A673 (cell line): ENCODE measurements at regions not wholly inside any gene's neighbourhood (a gene's known extent, or its start where the extent isn't known, plus 50 kb on each side); places are given as distances from the start of the nearest gene placed in this dataset.

ENCODE experiments used
- BruUV-seq: library from RNA; stranded (reverse); fragments of 400-500 nt; replicated peaks from 2 replicates; lab custom pipeline; 2021; lab: Mats Ljungman, UMichigan
- CTCF ChIA-PET: fragments of 300-600 bp; sonication (Branson Sonifier 250); formaldehyde crosslinking; loops from one replicate; lab custom pipeline; 2022; ENCODE audit warnings: antibody characterized with exemption; lab: Charles Lee
- POLR2A ChIA-PET: fragments of 300-600 bp; sonication (Branson Sonifier 250); formaldehyde crosslinking; loops from one replicate; lab custom pipeline; 2022; ENCODE audit warnings: antibody characterized with exemption; ENCODE audit not compliant: low non-redundant PET; lab: Charles Lee
- DNase-seq: peaks from one replicate; pipeline ENCODE4 v3.0.0-alpha.2; 2015; ENCODE audit warnings: low spot score
- H3K27ac ChIP-seq: fragments of 200-600 bp; sonication (generic); 2 replicates; pipeline ENCODE4 v1.5.1; 2016; ENCODE audit warnings: mixed run types, low read depth, mild to moderate bottlenecking, mixed read lengths, antibody characterized with exemption, low read length; ENCODE audit not compliant: poor library complexity, severe bottlenecking
- H3K27me3 ChIP-seq: fragments of 200-600 bp; sonication (generic); replicated peaks from 2 replicates; pipeline ENCODE4 v1.6.1; 2017; ENCODE audit warnings: mixed run types, low read depth, mild to moderate bottlenecking, mixed read lengths, antibody characterized with exemption, low read length; ENCODE audit not compliant: insufficient read depth, poor library complexity
- H3K36me3 ChIP-seq: fragments of 200-600 bp; sonication (generic); 2 replicates; pipeline ENCODE4 v1.6.1; 2016; ENCODE audit warnings: mixed run types, mild to moderate bottlenecking, mixed read lengths, antibody characterized with exemption, low read length; ENCODE audit not compliant: insufficient read depth, poor library complexity, severe bottlenecking
- H3K4me1 ChIP-seq: fragments of 200-600 bp; sonication (generic); 2 replicates; pipeline ENCODE4 v1.6.1; 2017; ENCODE audit warnings: mixed run types, mild to moderate bottlenecking, mixed read lengths, antibody characterized with exemption, low read length; ENCODE audit not compliant: insufficient read depth, poor library complexity, severe bottlenecking
- H3K4me3 ChIP-seq: fragments of 200-600 bp; sonication (generic); 2 replicates; pipeline ENCODE4 v1.5.1; 2016; ENCODE audit warnings: low read depth, mixed run types, mild to moderate bottlenecking, mixed read lengths, low read length; ENCODE audit not compliant: poor library complexity, severe bottlenecking
- H3K9me3 ChIP-seq: fragments of 200-600 bp; sonication (generic); 2 replicates; pipeline ENCODE4 v1.6.1; 2016; ENCODE audit warnings: mixed run types, low read depth, mild to moderate bottlenecking, mixed read lengths, antibody characterized with exemption, low read length; ENCODE audit not compliant: poor library complexity, severe bottlenecking
- EZH2 ChIP-seq: fragments of 200-600 bp; sonication (generic); IDR thresholded peaks from 2 replicates; pipeline ENCODE4 v1.6.1; 2017; ENCODE audit warnings: borderline replicate concordance, low read depth, mild to moderate bottlenecking, mixed read lengths, antibody characterized with exemption, low read length; ENCODE audit not compliant: poor library complexity, severe bottlenecking
- intact Hi-C: fragments of 100-400 bp; cut with micrococcal nuclease; formaldehyde crosslinking; loops from one replicate; pipeline ENCODE4 v1.10.0; 2022; ENCODE audit not compliant: unreplicated experiment
- TF ChIP-seq, protein P1 (sequence below): fragments of 300-800, 200-600 bp; sonication (generic); conservative IDR thresholded peaks from 2 replicates; pipeline ENCODE4 v1.5.1; 2017; ENCODE audit warnings: low read depth, mild to moderate bottlenecking, antibody characterized with exemption, low read length, moderate library complexity, mixed read lengths

DNA sequence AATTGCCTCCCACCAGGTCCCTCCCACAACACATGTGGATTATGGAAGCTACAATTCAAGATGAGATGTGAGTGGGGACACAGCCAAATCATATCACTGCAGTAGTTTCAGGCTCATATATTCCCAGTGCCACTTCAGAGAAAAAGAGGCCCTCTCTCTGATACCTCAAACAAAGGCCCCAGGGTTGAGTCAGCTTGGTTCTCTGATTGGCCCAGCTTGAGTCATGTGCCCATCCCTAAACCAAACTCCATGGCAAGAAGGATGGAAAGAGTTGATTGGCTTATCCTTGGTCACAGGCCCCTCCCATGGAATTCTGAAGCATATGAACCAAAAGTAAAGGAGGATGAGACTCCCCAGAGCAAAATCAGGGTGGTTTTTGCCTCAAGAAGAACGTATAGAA, 75.9 kb upstream of the IRX6 start:
- DNase-seq: no peak
- ChIA-PET POLR2A (no interaction called here), CTCF (no interaction called here)
- H3K9me3 ChIP-seq: no peaks in the 10 kb centered on the region
- no peaks in the 10 kb centered on the region for H3K36me3 ChIP-seq
- no peak overlapping the region for H3K4me3 ChIP-seq
- H3K27ac ChIP-seq: no peak overlapping the region
- no peaks in the 10 kb centered on the region for H3K4me1 ChIP-seq
- TF ChIP-seq, protein P1, sequence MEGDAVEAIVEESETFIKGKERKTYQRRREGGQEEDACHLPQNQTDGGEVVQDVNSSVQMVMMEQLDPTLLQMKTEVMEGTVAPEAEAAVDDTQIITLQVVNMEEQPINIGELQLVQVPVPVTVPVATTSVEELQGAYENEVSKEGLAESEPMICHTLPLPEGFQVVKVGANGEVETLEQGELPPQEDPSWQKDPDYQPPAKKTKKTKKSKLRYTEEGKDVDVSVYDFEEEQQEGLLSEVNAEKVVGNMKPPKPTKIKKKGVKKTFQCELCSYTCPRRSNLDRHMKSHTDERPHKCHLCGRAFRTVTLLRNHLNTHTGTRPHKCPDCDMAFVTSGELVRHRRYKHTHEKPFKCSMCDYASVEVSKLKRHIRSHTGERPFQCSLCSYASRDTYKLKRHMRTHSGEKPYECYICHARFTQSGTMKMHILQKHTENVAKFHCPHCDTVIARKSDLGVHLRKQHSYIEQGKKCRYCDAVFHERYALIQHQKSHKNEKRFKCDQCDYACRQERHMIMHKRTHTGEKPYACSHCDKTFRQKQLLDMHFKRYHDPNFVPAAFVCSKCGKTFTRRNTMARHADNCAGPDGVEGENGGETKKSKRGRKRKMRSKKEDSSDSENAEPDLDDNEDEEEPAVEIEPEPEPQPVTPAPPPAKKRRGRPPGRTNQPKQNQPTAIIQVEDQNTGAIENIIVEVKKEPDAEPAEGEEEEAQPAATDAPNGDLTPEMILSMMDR: no peak
- TF ChIP-seq EZH2: no peak
- intact Hi-C loops: no loop called here
- BruUV-seq: no TSS peak
- no peaks in the 10 kb centered on the region for H3K27me3 ChIP-seq

DNA sequence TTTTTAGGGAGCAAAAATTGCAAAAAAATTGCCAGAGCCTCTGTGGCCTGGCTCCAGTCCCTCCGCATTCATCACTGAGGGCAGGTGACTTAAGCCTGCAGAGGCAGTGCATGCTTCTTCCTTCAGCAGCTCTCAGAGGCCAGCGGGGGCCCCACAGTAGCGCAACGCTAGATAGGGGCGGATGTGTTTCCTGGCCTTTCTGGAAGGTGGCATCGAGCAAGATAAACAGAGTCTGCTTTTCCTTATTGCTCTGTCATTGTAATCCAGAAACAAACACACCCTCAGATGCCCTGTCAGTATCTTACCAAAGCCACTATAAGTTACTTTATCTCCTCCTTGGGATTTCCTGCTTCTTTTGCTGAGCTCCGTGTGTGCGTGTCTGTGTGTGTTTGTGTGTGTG, 75.5 kb upstream of the IRX6 start:
- H3K4me1 ChIP-seq: no peaks in the 10 kb centered on the region
- no peaks in the 10 kb centered on the region for H3K36me3 ChIP-seq
- no peak for TF ChIP-seq EZH2
- TF ChIP-seq, protein P1: no peak
- intact Hi-C loops: no loop called here
- DNase-seq: no peak
- H3K27ac ChIP-seq: no peak overlapping the region
- BruUV-seq: no TSS peak
- H3K4me3 ChIP-seq: no peak overlapping the region
- ChIA-PET CTCF (no interaction called here), POLR2A (no interaction called here)
- no peaks in the 10 kb centered on the region for H3K9me3 ChIP-seq
- no peaks in the 10 kb centered on the region for H3K27me3 ChIP-seq

DNA sequence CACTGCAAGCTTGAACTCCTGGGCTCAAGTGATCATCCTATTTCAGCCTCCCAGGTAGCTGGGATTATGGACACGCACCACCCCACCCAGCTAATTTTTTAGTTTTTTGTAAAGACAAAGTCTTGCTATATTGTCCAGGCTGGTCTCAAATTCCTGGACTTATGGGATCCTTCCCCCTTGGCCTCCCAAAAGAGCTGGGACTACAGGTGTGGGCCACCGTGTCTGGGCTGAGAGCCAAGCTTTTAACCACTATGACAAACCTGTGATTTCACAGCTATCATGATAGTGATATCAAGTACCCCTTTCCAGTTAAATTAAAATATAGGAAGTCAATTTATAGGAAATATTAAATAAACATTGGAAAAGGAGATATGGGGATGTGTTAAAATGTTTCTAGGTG, 74.6 kb upstream of the IRX6 start:
- DNase-seq: no peak
- TF ChIP-seq EZH2: no peak
- TF ChIP-seq, protein P1: no peak
- no peaks in the 10 kb centered on the region for H3K27me3 ChIP-seq
- H3K9me3 ChIP-seq: no peaks in the 10 kb centered on the region
- H3K4me1 ChIP-seq: no peaks in the 10 kb centered on the region
- ChIA-PET CTCF (no interaction called here), POLR2A (no interaction called here)
- H3K36me3 ChIP-seq: no peaks in the 10 kb centered on the region
- no TSS peak for BruUV-seq
- no peak overlapping the region for H3K27ac ChIP-seq
- H3K4me3 ChIP-seq: no peak overlapping the region
- intact Hi-C loops: no loop called here
